H9 (cell line): ENCODE measurements at regions not wholly inside any gene's neighbourhood (a gene's known extent, or its start where the extent isn't known, plus 50 kb on each side); places are given as distances from the start of the nearest gene placed in this dataset.

Experiments
- DNase-seq: peaks from one replicate; pipeline ENCODE4 v3.0.0-alpha.2; 2017
- H2AFZ ChIP-seq: one replicate; pipeline ENCODE4 v1.6.1; 2013; ENCODE audit warnings: mild to moderate bottlenecking, low read length, control low read depth, moderate library complexity
- H2AK5ac ChIP-seq: 2 replicates; pipeline ENCODE4 v1.6.1; 2013; ENCODE audit warnings: low read length, control low read depth, mixed read lengths; ENCODE audit not compliant: insufficient read length
- H2BK120ac ChIP-seq: one replicate; pipeline ENCODE4 v1.6.1; 2013; ENCODE audit warnings: low read depth, mild to moderate bottlenecking, low read length, control low read depth, inconsistent platforms; ENCODE audit not compliant: poor library complexity, severe bottlenecking
- H2BK12ac ChIP-seq: 2 replicates; pipeline ENCODE4 v1.6.1; 2013; ENCODE audit warnings: low read length, control low read depth, mixed read lengths, low read depth; ENCODE audit not compliant: insufficient read length
- H2BK15ac ChIP-seq: 2 replicates; pipeline ENCODE4 v1.6.1; 2013; ENCODE audit warnings: low read depth, low read length, control low read depth
- H2BK20ac ChIP-seq: one replicate; pipeline ENCODE4 v1.6.1; 2013; ENCODE audit warnings: low read depth, mild to moderate bottlenecking, low read length, control low read depth, inconsistent platforms; ENCODE audit not compliant: poor library complexity, severe bottlenecking
- H2BK5ac ChIP-seq: 2 replicates; pipeline ENCODE4 v1.6.1; 2013; ENCODE audit warnings: low read length, control low read depth, mixed read lengths; ENCODE audit not compliant: insufficient read length
- H3K14ac ChIP-seq: 2 replicates; pipeline ENCODE4 v1.6.1; 2013; ENCODE audit warnings: low read length, control low read depth; ENCODE audit not compliant: insufficient read depth
- H3K18ac ChIP-seq: 2 replicates; pipeline ENCODE4 v1.6.1; 2013; ENCODE audit warnings: low read depth, mild to moderate bottlenecking, mixed read lengths, low read length, control low read depth; ENCODE audit not compliant: insufficient read length
- H3K23ac ChIP-seq: 2 replicates; pipeline ENCODE4 v1.6.1; 2013; ENCODE audit warnings: low read length, control low read depth, mixed read lengths, low read depth; ENCODE audit not compliant: insufficient read length
- H3K23me2 ChIP-seq: 2 replicates; pipeline ENCODE4 v1.6.1; 2013; ENCODE audit warnings: low read depth, mild to moderate bottlenecking, mixed read lengths, low read length, control low read depth; ENCODE audit not compliant: insufficient read length, poor library complexity, severe bottlenecking
- H3K27ac ChIP-seq: 2 replicates; pipeline ENCODE4 v1.5.1; 2013; ENCODE audit warnings: low read length, control low read depth, mixed read lengths, low read depth; ENCODE audit not compliant: insufficient read length
- H3K27me3 ChIP-seq: 2 replicates; pipeline ENCODE4 v1.6.1; 2013; ENCODE audit warnings: low read length, control low read depth, inconsistent platforms; ENCODE audit not compliant: insufficient read depth
- H3K4ac ChIP-seq: 2 replicates; pipeline ENCODE4 v1.6.1; 2013; ENCODE audit warnings: low read depth, mild to moderate bottlenecking, control low read depth, inconsistent platforms, low read length, moderate library complexity
- H3K4me1 ChIP-seq: 2 replicates; pipeline ENCODE4 v1.6.1; 2013; ENCODE audit warnings: low read length, control low read depth, inconsistent platforms; ENCODE audit not compliant: insufficient read depth
- H3K4me2 ChIP-seq: 2 replicates; pipeline ENCODE4 v1.6.1; 2013; ENCODE audit warnings: low read length, control low read depth, mixed read lengths; ENCODE audit not compliant: insufficient read length, insufficient read depth
- H3K56ac ChIP-seq: 2 replicates; pipeline ENCODE4 v1.6.1; 2013; ENCODE audit warnings: low read depth, mild to moderate bottlenecking, mixed read lengths, low read length, control low read depth; ENCODE audit not compliant: insufficient read length
- H3K79me1 ChIP-seq: 2 replicates; pipeline ENCODE4 v1.6.1; 2013; ENCODE audit warnings: low read depth, mild to moderate bottlenecking, moderate library complexity, low read length, control low read depth, inconsistent platforms; ENCODE audit not compliant: insufficient read depth, poor library complexity, severe bottlenecking
- H3K79me2 ChIP-seq: 2 replicates; pipeline ENCODE4 v1.6.1; 2013; ENCODE audit warnings: low read length, control low read depth, inconsistent platforms; ENCODE audit not compliant: insufficient read depth
- H3K9ac ChIP-seq: 2 replicates; pipeline ENCODE4 v1.6.1; 2013; ENCODE audit warnings: low read length, control low read depth, mixed read lengths; ENCODE audit not compliant: insufficient read length; ENCODE audit errors: extremely low read depth
- H3K9me3 ChIP-seq: one replicate; pipeline ENCODE4 v1.6.1; 2013; ENCODE audit warnings: low read depth, low read length, inconsistent platforms; ENCODE audit not compliant: control insufficient read depth
- H3T11ph ChIP-seq: one replicate; pipeline ENCODE4 v1.6.1; 2013; ENCODE audit warnings: mild to moderate bottlenecking, low read length, control low read depth, inconsistent platforms
- H4K20me1 ChIP-seq: one replicate; pipeline ENCODE4 v1.6.1; 2013; ENCODE audit not compliant: control insufficient read depth, insufficient read length, insufficient read depth
- H4K5ac ChIP-seq: 2 replicates; pipeline ENCODE4 v1.6.1; 2013; ENCODE audit warnings: low read depth, mild to moderate bottlenecking, mixed read lengths, low read length, control low read depth; ENCODE audit not compliant: insufficient read length
- H4K8ac ChIP-seq: replicated peaks from 2 replicates; pipeline ENCODE4 v1.6.1; 2013; ENCODE audit warnings: low read length, control low read depth, mixed read lengths, low read depth; ENCODE audit not compliant: insufficient read length
- H4K91ac ChIP-seq: 2 replicates; pipeline ENCODE4 v1.6.1; 2013; ENCODE audit warnings: low read depth, mild to moderate bottlenecking, moderate library complexity, mixed read lengths, low read length, control low read depth; ENCODE audit not compliant: insufficient read length
- H3K27ac Mint-ChIP-seq, 3 experiments: 2 replicates in 2 of 3; 3 replicates in 1 of 3; pipeline ENCODE4 v1.8.0; 2020 to 2021; ENCODE audit warnings: mixed read lengths in 3 of 3, mild to moderate bottlenecking in 1 of 3, moderate library complexity in 1 of 3
- H3K27me3 Mint-ChIP-seq: 2 replicates; pipeline ENCODE4 v1.8.0; 2021; ENCODE audit warnings: low read depth, mild to moderate bottlenecking, moderate library complexity, mixed read lengths
- H3K36me3 Mint-ChIP-seq, 3 experiments: 2 replicates in 2 of 3; 3 replicates in 1 of 3; pipeline ENCODE4 v1.8.0; 2020 to 2021; ENCODE audit warnings: low read depth in 3 of 3, mixed read lengths in 3 of 3; ENCODE audit not compliant: insufficient read depth in 1 of 3
- H3K4me1 Mint-ChIP-seq, 2 experiments: 2 replicates each; pipeline ENCODE4 v1.8.0; 2020; ENCODE audit warnings: mixed read lengths in 2 of 2
- H3K4me3 Mint-ChIP-seq, 2 experiments: 2 replicates in 1 of 2; 3 replicates in 1 of 2; pipeline ENCODE4 v1.8.0; 2020 to 2021; ENCODE audit warnings: mild to moderate bottlenecking in 2 of 2, mixed read lengths in 2 of 2, moderate library complexity in 1 of 2
- H3K9me3 Mint-ChIP-seq, 2 experiments: 2 replicates in 1 of 2; 3 replicates in 1 of 2; pipeline ENCODE4 v1.8.0; 2020; ENCODE audit warnings: mild to moderate bottlenecking in 2 of 2, mixed read lengths in 2 of 2, moderate library complexity in 1 of 2
- CTCF ChIP-seq: fragments of 200-600 bp; sonication (generic); conservative IDR thresholded peaks from 3 replicates; pipeline ENCODE4 v1.8.0; 2021; ENCODE audit warnings: antibody characterized with exemption, mild to moderate bottlenecking
- WGBS: extraction: QIAGEN DNeasy Blood & Tissue Kit; methylation state at CpG from one replicate; pipeline ENCODE4 v1.1.7; 2013; ENCODE audit warnings: missing lambda C conversion rate, low lambda C conversion rate, mixed read lengths; ENCODE audit not compliant: insufficient read length; ENCODE audit errors: extremely low coverage; 5-methylcytosine and 5-hydroxymethylcytosine counted together

- no peak for DNase-seq
Observed at GRCh38 chr20:39876976-39877635, 811.9 kb downstream of the MAFB start.

More at GRCh38 chr20:39876976-39877635, 811.9 kb downstream of the MAFB start:
- Histone ChIP-seq H3K4ac (no peak overlapping the region), H2AFZ (no peak overlapping the region), H4K8ac (no peak overlapping the region), H2BK120ac (no peak overlapping the region), H2BK20ac (no peak overlapping the region), H3K18ac (no peak overlapping the region), H3K23me2 (no peaks in the 10 kb centered on the region), H3K79me1 (no peaks in the 10 kb centered on the region), H3K27me3 (no peaks in the 10 kb centered on the region), H2BK12ac (no peak overlapping the region), H4K91ac (no peak overlapping the region), H3K9me3 (peaks cover 1% of the 10 kb centered on the region), H3K79me2 (no peaks in the 10 kb centered on the region), H2AK5ac (no peak overlapping the region), H3K56ac (no peak overlapping the region), H3K23ac (no peak overlapping the region), H3K4me1 (no peaks in the 10 kb centered on the region; the same call in 1 of the 2 replicates), H3K9ac (no peak overlapping the region), H2BK15ac (no peak overlapping the region), H3K27ac (no peak overlapping the region), H3K4me2 (no peak overlapping the region), H4K20me1 (no peaks in the 10 kb centered on the region), H2BK5ac (no peak overlapping the region), H4K5ac (no peak overlapping the region), H3T11ph (no peak overlapping the region), H3K14ac (no peak overlapping the region)
- no peak for TF ChIP-seq CTCF
- H3K27ac Mint-ChIP-seq: no peak overlapping the region
- H3K27me3 Mint-ChIP-seq: no peaks in the 10 kb centered on the region
- peaks cover 5 to 13% (median 9%) of the 10 kb centered on the region in 3 experiments for H3K36me3 Mint-ChIP-seq
- no CpG with 5 or more reads among the region's 10 CpGs for WGBS
- H3K4me3 Mint-ChIP-seq: no peak overlapping the region
- H3K9me3 Mint-ChIP-seq: peaks cover 6 to 12% of the 10 kb centered on the region in 2 experiments
- peaks cover 19 to 23% of the 10 kb centered on the region in 2 experiments for H3K4me1 Mint-ChIP-seq
